GM12878 (cell line): ENCODE measurements at regions not wholly inside any gene's neighbourhood (a gene's known extent, or its start where the extent isn't known, plus 50 kb on each side); places are given as distances from the start of the nearest gene placed in this dataset.

Experiments
- ATAC-seq: fragments of 200-7000 bp; cut with Tn5 transposase; 3 replicates; pipeline ENCODE4 v1.9.1; 2020; ENCODE audit warnings: mild to moderate bottlenecking, moderate library complexity
- BruUV-seq: library from RNA; stranded (reverse); fragments of 400-500 nt; replicated peaks from 2 replicates; lab custom pipeline; 2021; lab: Mats Ljungman, UMichigan
- CTCF ChIA-PET: fragments of 300-600 bp; sonication (Branson Sonifier 250); formaldehyde crosslinking; extraction: SDS; loops from one replicate; lab custom pipeline; 2021; ENCODE audit warnings: inconsistent platforms; lab: Yijun Ruan, JAX
- POLR2A ChIA-PET: fragments of 350-600 bp; formaldehyde crosslinking; extraction: SDS; loops from one replicate; lab custom pipeline; 2021; ENCODE audit warnings: inconsistent platforms; lab: Charles Lee
- RAD21 ChIA-PET: fragments of 300-600 bp; sonication (Branson Sonifier 250); formaldehyde crosslinking; loops from one replicate; lab custom pipeline; 2023; ENCODE audit warnings: antibody characterized with exemption; ENCODE audit not compliant: unreplicated experiment; lab: Charles Lee
- SMC1A ChIA-PET: fragments of 300-600 bp; sonication (Branson Sonifier 250); formaldehyde crosslinking; loops from one replicate; lab custom pipeline; 2023; ENCODE audit not compliant: unreplicated experiment, uncharacterized antibody; lab: Charles Lee
- DNase-seq: peaks from one replicate; pipeline ENCODE4 v3.0.0-alpha.2; 2011; ENCODE audit warnings: low read depth, low spot score
- FAIRE-seq: peaks from 3 replicates; lab custom pipeline; 2011; peaks lifted over from hg19 to GRCh38; lab: Jason Lieb, UNC
- H2AFZ ChIP-seq: 2 replicates; pipeline ENCODE4 v1.6.0; 2011; ENCODE audit warnings: low read depth, low read length, control low read depth; ENCODE audit not compliant: control insufficient read depth
- H3K27ac ChIP-seq: 2 replicates; pipeline ENCODE4 v1.5.1; 2011; ENCODE audit warnings: control low read depth; ENCODE audit not compliant: control insufficient read depth, insufficient read depth
- H3K27me3 ChIP-seq, 2 experiments: replicated peaks in 1 of 2; 2 replicates each; pipeline versions ENCODE4 v1.6.0 to v1.6.1; 2011; ENCODE audit warnings: low read length in 1 of 2; ENCODE audit not compliant: control insufficient read depth in 2 of 2, insufficient read depth in 2 of 2
- H3K36me3 ChIP-seq, 2 experiments: 2 replicates each; pipeline ENCODE4 v1.5.1; 2011; ENCODE audit warnings: low read length in 1 of 2; ENCODE audit not compliant: control insufficient read depth in 2 of 2, insufficient read depth in 2 of 2
- H3K4me1 ChIP-seq: 2 replicates; pipeline ENCODE4 v1.6.1; 2011; ENCODE audit warnings: mild to moderate bottlenecking, low read length, moderate library complexity, mixed read lengths; ENCODE audit not compliant: control insufficient read depth, insufficient read depth
- H3K4me2 ChIP-seq: 2 replicates; pipeline ENCODE4 v1.6.0; 2011; ENCODE audit warnings: control low read depth; ENCODE audit not compliant: control insufficient read depth, insufficient read depth
- H3K4me3 ChIP-seq: fragments of 200-600 bp; sonication (generic); 2 replicates; pipeline ENCODE4 v1.5.1; 2016
- H3K79me2 ChIP-seq: 2 replicates; pipeline ENCODE4 v1.6.0; 2011; ENCODE audit warnings: low read length; ENCODE audit not compliant: control insufficient read depth, insufficient read depth
- H3K9ac ChIP-seq: 2 replicates; pipeline ENCODE4 v1.8.0; 2011; ENCODE audit warnings: low read length, control low read depth, mixed read lengths; ENCODE audit not compliant: control insufficient read depth, insufficient read depth
- H3K9me3 ChIP-seq: replicated peaks from 3 replicates; pipeline ENCODE4 v1.5.1; 2011; ENCODE audit warnings: mild to moderate bottlenecking, low read length; ENCODE audit not compliant: control insufficient read depth, insufficient read depth
- H4K20me1 ChIP-seq: 2 replicates; pipeline ENCODE4 v1.6.0; 2011; ENCODE audit not compliant: control insufficient read depth, insufficient read depth
- BACH1 ChIP-seq: fragments of 450-650 bp; IDR thresholded peaks from 2 replicates; pipeline ENCODE4 v1.6.1; 2017; ENCODE audit warnings: mild to moderate bottlenecking, borderline replicate concordance
- CBX3 ChIP-seq: fragments of 200-600 bp; sonication (generic); IDR thresholded peaks from 2 replicates; pipeline ENCODE4 v1.6.1; 2016; ENCODE audit warnings: low read depth, borderline replicate concordance
- CHD1 ChIP-seq: IDR thresholded peaks from 2 replicates; pipeline ENCODE4 v1.6.1; 2012; ENCODE audit warnings: low read depth, low read length, improper control_type of control experiment
- CREB1 ChIP-seq: IDR thresholded peaks from 2 replicates; pipeline ENCODE4 v1.6.1; 2012; ENCODE audit warnings: low read depth, mild to moderate bottlenecking, inconsistent platforms
- CREM ChIP-seq: IDR thresholded peaks from 2 replicates; pipeline ENCODE4 v1.6.1; 2014; ENCODE audit warnings: antibody characterized with exemption, low read depth
- EED ChIP-seq: sonication (generic); IDR thresholded peaks from 2 replicates; pipeline ENCODE4 v1.6.1; 2016; ENCODE audit warnings: antibody characterized with exemption, low read depth
- ETV6 ChIP-seq, 2 experiments: fragments of 450-650 bp in 1 of 2; IDR thresholded peaks in 1 of 2; conservative IDR thresholded peaks in 1 of 2; 2 replicates each; pipeline ENCODE4 v1.6.1; 2014; ENCODE audit warnings: antibody characterized with exemption in 1 of 2, borderline replicate concordance in 1 of 2, low read depth in 1 of 2, mild to moderate bottlenecking in 1 of 2, moderate library complexity in 1 of 2
- HDAC2 ChIP-seq: fragments of 200-600 bp; sonication (generic); IDR thresholded peaks from 2 replicates; pipeline ENCODE4 v1.6.1; 2017
- IKZF2 ChIP-seq, 2 experiments: fragments of 450-650 bp; IDR thresholded peaks; 2 replicates each; pipeline ENCODE4 v1.6.1; 2017; ENCODE audit warnings: mild to moderate bottlenecking in 2 of 2, moderate library complexity in 2 of 2
- JUNB ChIP-seq: IDR thresholded peaks from 2 replicates; pipeline ENCODE4 v1.6.1; 2016; ENCODE audit warnings: antibody characterized with exemption, mild to moderate bottlenecking
- KAT2A ChIP-seq: conservative IDR thresholded peaks from 2 replicates; pipeline ENCODE4 v1.6.1; 2011; ENCODE audit warnings: low read depth, low read length; ENCODE audit not compliant: control insufficient read depth
- MEF2A ChIP-seq: IDR thresholded peaks from 2 replicates; pipeline ENCODE4 v1.6.1; 2011; ENCODE audit warnings: low read depth, mild to moderate bottlenecking, low read length, moderate library complexity; ENCODE audit not compliant: insufficient read depth
- MTA2 ChIP-seq: fragments of 450-650 bp; IDR thresholded peaks from 2 replicates; pipeline ENCODE4 v1.6.1; 2016; ENCODE audit warnings: low read depth, mild to moderate bottlenecking, moderate library complexity
- MYC ChIP-seq: IDR thresholded peaks from 2 replicates; pipeline ENCODE4 v1.6.1; 2011; ENCODE audit warnings: mild to moderate bottlenecking, low read length, moderate library complexity, inconsistent platforms; ENCODE audit not compliant: insufficient read depth, insufficient replicate concordance, insufficient read length, severe bottlenecking
- PML ChIP-seq: IDR thresholded peaks from 2 replicates; pipeline ENCODE4 v1.6.1; 2012; ENCODE audit warnings: low read length, inconsistent platforms
- SMAD1 ChIP-seq: fragments of 450-650 bp; IDR thresholded peaks from 2 replicates; pipeline ENCODE4 v1.6.1; 2018; ENCODE audit warnings: mild to moderate bottlenecking, low read depth; ENCODE audit not compliant: partially characterized antibody
- SP1 ChIP-seq: IDR thresholded peaks from one replicate; pipeline ENCODE4 v1.6.1; 2011; ENCODE audit warnings: low read depth, low read length
- SPI1 ChIP-seq: IDR thresholded peaks from 2 replicates; pipeline ENCODE4 v1.6.1; 2011; ENCODE audit warnings: low read depth, mild to moderate bottlenecking, low read length, moderate library complexity, borderline replicate concordance; ENCODE audit not compliant: insufficient read depth
- TCF12 ChIP-seq: IDR thresholded peaks from 2 replicates; pipeline ENCODE4 v1.6.1; 2011; ENCODE audit warnings: low read depth, mild to moderate bottlenecking, low read length
- ZNF217 ChIP-seq: fragments of 450-650 bp; IDR thresholded peaks from 2 replicates; pipeline ENCODE4 v1.6.1; 2017; ENCODE audit warnings: antibody characterized with exemption, mild to moderate bottlenecking
- WGBS: methylation state at CpG from one replicate; pipeline ENCODE4 v1.1.6; 2016; ENCODE audit warnings: low lambda C conversion rate; ENCODE audit not compliant: insufficient replicate concordance, insufficient coverage; ENCODE audit errors: missing lambda C conversion rate; 5-methylcytosine and 5-hydroxymethylcytosine counted together
- in situ Hi-C: fragments of 300-500 bp; cut with MboI; formaldehyde crosslinking; loops from 9 replicates; pipeline ENCODE4 v1.14.3; 2018; ENCODE audit warnings: mixed read lengths
- intact Hi-C: fragments of 100-400 bp; cut with micrococcal nuclease; formaldehyde crosslinking; loops from one replicate; pipeline ENCODE4 v1.14.2; 2022; ENCODE audit not compliant: unreplicated experiment
- TF ChIP-seq, protein P1 (sequence below): IDR thresholded peaks from 2 replicates; pipeline ENCODE4 v1.6.1; 2011; ENCODE audit warnings: borderline replicate concordance, low read depth, mild to moderate bottlenecking, moderate library complexity, low read length; ENCODE audit not compliant: insufficient read depth, poor library complexity, severe bottlenecking
- TF ChIP-seq, protein P2 (sequence below): fragments of 450-650 bp; IDR thresholded peaks from 2 replicates; pipeline ENCODE4 v1.6.1; 2017; ENCODE audit warnings: borderline replicate concordance

DNA sequence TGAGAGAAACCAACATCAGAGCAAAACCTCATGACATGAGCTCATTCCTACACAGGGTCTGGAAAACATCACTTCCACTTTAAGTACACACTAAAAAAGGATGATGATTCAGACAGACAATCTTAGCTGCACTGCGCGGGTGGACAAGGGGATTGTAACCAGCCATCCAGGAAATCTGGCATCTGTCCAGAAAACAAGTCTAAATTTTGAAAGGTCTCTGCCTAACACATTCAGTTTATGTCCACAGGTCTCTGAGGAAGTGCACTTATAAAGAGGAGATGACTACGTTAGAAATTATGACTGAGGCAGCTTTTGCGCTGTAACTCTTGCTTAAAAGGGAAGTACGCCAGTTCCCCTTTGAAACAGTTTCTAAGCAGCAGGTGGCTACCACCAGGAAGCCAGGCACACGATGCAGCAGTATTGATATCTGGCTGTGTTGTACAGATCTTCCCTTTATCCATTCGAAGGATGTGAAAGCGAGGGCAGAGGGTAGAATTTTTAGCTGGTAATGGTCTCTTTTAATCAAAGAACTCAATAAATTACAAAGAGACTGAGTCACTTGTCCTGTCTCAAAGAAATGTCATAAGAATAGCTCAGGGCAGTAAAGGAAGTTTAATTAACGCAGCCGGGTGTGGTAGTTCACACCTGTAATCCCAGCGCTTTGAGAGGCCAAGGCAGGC, 128.0 kb downstream of the SETD4 start:
- H3K27me3 ChIP-seq: no peaks in the 10 kb centered on the region
- SMC1A ChIA-PET: interaction anchor here (1.1 to 1.6 kb wide), 3 partner anchors 15 to 1186 kb away, joined by 3 read pairs; no protein-coding TSS in a partner anchor
- DNase-seq (peak; percentile 36), ATAC-seq (peak; percentile 92), FAIRE-seq (peak; percentile 27)
- no peak overlapping the region for H3K27ac ChIP-seq
- intact Hi-C loops (no loop called here), in situ Hi-C loops (no loop called here)
- no peak overlapping the region for H2AFZ ChIP-seq
- no peaks in the 10 kb centered on the region for H3K9me3 ChIP-seq
- peaks cover 12% of the 10 kb centered on the region for H3K4me1 ChIP-seq
- no peaks in the 10 kb centered on the region for H3K79me2 ChIP-seq
- BruUV-seq: no TSS peak
- no peaks in the 10 kb centered on the region for H4K20me1 ChIP-seq
- POLR2A ChIA-PET: no interaction called here
- CTCF ChIA-PET: interaction anchor here (0.7 to 1.1 kb wide), 3 partner anchors 92 to 180 kb away, joined by 3 read pairs; no protein-coding TSS in a partner anchor
- no peak overlapping the region for H3K4me3 ChIP-seq
- RAD21 ChIA-PET: no interaction called here
- 8% methylated on average over 11 of the region's 11 CpGs for WGBS
- no peak overlapping the region; the same call in 1 of the 2 replicates for H3K4me2 ChIP-seq
- H3K36me3 ChIP-seq: no peaks in the 10 kb centered on the region
- H3K9ac ChIP-seq: no peak overlapping the region
- peak; percentile 65 for TF ChIP-seq EED
- TF ChIP-seq IKZF2 (IDR thresholded peaks at IDR 0.05): 0 out of 4 replicates have a peak, but pooled peaks of 1 of the 2 experiments have one; percentile 10
- TF ChIP-seq, protein P1, sequence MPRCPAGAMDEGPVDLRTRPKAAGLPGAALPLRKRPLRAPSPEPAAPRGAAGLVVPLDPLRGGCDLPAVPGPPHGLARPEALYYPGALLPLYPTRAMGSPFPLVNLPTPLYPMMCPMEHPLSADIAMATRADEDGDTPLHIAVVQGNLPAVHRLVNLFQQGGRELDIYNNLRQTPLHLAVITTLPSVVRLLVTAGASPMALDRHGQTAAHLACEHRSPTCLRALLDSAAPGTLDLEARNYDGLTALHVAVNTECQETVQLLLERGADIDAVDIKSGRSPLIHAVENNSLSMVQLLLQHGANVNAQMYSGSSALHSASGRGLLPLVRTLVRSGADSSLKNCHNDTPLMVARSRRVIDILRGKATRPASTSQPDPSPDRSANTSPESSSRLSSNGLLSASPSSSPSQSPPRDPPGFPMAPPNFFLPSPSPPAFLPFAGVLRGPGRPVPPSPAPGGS: no peak
- no peak for TF ChIP-seq CHD1
- TF ChIP-seq, protein P2, sequence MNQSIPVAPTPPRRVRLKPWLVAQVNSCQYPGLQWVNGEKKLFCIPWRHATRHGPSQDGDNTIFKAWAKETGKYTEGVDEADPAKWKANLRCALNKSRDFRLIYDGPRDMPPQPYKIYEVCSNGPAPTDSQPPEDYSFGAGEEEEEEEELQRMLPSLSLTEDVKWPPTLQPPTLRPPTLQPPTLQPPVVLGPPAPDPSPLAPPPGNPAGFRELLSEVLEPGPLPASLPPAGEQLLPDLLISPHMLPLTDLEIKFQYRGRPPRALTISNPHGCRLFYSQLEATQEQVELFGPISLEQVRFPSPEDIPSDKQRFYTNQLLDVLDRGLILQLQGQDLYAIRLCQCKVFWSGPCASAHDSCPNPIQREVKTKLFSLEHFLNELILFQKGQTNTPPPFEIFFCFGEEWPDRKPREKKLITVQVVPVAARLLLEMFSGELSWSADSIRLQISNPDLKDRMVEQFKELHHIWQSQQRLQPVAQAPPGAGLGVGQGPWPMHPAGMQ: no peak
- TF ChIP-seq ETV6 (conservative IDR thresholded peaks at IDR 0.05 in 1 of 2, IDR thresholded peaks at IDR 0.05 in 1 of 2; ENCODE audit: borderline replicate concordance in 1 of 2, low read depth in 1 of 2): peak in 1 of 2 experiments; percentile 84; a peak in 2 of 4 replicates
- no peak for TF ChIP-seq ZNF217
- TF ChIP-seq BACH1: no peak
- TF ChIP-seq TCF12: 0 out of 2 replicates have a peak, but pooled peaks have one; percentile 41
- TF ChIP-seq CREB1: no peak; the same call in 1 of the 2 replicates
- TF ChIP-seq PML: no peak
- 0 out of 2 replicates have a peak, but pooled peaks have one; percentile 35 for TF ChIP-seq MEF2A
- TF ChIP-seq MTA2: no peak
- TF ChIP-seq KAT2A: no peak
- TF ChIP-seq JUNB: 0 out of 2 replicates have a peak, but pooled peaks have one; percentile 10
- no peak for TF ChIP-seq MYC
- TF ChIP-seq SP1: no peak
- peak; percentile 88 for TF ChIP-seq SPI1
- no peak for TF ChIP-seq CBX3
- peak; percentile 50; the same call in 1 of the 2 replicates for TF ChIP-seq CREM
- no peak for TF ChIP-seq SMAD1
- no peak for TF ChIP-seq HDAC2
